ENCODE measurements at regions not wholly inside any gene's neighbourhood (a gene's known extent, or its start where the extent isn't known, plus 50 kb on each side); places are given as distances from the start of the nearest gene placed in this dataset.

DNA sequence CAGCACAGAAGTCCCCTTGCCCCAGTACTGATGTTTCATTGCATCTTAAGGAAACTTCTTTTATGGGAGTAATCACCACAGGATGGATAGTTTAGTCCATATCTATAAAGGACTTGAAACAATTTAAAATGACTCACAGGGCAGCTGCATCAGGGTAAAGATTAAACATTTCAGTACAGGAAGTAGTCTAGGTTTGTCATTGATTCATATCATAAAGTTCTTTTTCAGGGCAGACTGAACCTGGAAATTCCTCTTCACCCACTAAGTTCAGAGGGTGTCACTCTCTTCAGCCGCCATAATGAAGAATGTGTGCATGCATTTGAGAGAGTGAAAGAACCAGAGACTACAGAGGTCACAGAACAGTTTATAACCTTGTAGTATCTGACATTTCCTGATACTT, 296.3 kb upstream of the JAG1 start:
- TF ChIP-seq ZMAT3 (CRISPR knock-in tag; conservative IDR thresholded peaks at IDR 0.05) (no peak), NR2F6 (IDR thresholded peaks at IDR 0.05) (no peak), NR2F6 (CRISPR knock-in tag; IDR thresholded peaks at IDR 0.05) (no peak), POLR2A (IDR thresholded peaks at IDR 0.05; ENCODE audit: insufficient read depth in 1 of 2, low read depth in 2 of 2, low read length in 2 of 2) (no peak)
